Motor neuron (in vitro differentiated cells): ENCODE measurements at regions not wholly inside any gene's neighbourhood (a gene's known extent, or its start where the extent isn't known, plus 50 kb on each side); places are given as distances from the start of the nearest gene placed in this dataset.
"Not testable (repeated sequence)": the region's sequence is repeated elsewhere in the genome, so short reads cannot be mapped to it uniquely, and the experiment has no call there.

Experiments
- ATAC-seq, 8 experiments: fragments of 200-7000 bp; cut with Tn5 transposase; replicated peaks in 6 of 8; 2 replicates each; pipeline ENCODE4 v1.8.0; 2021; ENCODE audit warnings: mild to moderate bottlenecking in 8 of 8, moderate library complexity in 8 of 8
- H3K27ac ChIP-seq, 2 donors: fragments of 250-450 bp; sonication (Bioruptor Pico); 2 replicates each; pipeline ENCODE4 v1.9.0; 2021; ENCODE audit warnings: antibody characterized with exemption in 2 of 2, mild to moderate bottlenecking in 2 of 2, moderate library complexity in 1 of 2
- H3K4me1 ChIP-seq, 2 donors: fragments of 250-450 bp; sonication (Bioruptor Pico); replicated peaks in 1 of 2; 2 replicates each; pipeline ENCODE4 v1.6.1; 2021; ENCODE audit warnings: antibody characterized with exemption in 2 of 2, mild to moderate bottlenecking in 2 of 2, moderate library complexity in 1 of 2
- H3K4me3 ChIP-seq, 5 donors: fragments of 250-450 bp; sonication (Bioruptor Pico); 2 replicates each; pipeline ENCODE4 v1.9.0; 2021; ENCODE audit warnings: antibody characterized with exemption in 5 of 5, mild to moderate bottlenecking in 5 of 5, moderate library complexity in 4 of 5
- WGBS, 10 experiments: fragments of 450-650 bp; shearing (Covaris generic); methylation state at CpG; one replicate each; pipeline ENCODE4 v1.0.0; 2022; 5-methylcytosine and 5-hydroxymethylcytosine counted together
- in situ Hi-C, 9 experiments: fragments of 400-800 bp; cut with MboI; loops; one replicate each; pipeline ENCODE4 v1.15.0; 2021; ENCODE audit warnings: low sequenced_read_pairs in 9 of 9, low pct_unique_long_range_greater_than_20kb in 2 of 9; ENCODE audit not compliant: unreplicated experiment in 9 of 9

GRCh38 chr14:83711046-83711445 lies 1818.9 kb upstream of the FLRT2 start:
- Histone ChIP-seq H3K27ac (no peak overlapping the region), H3K4me1 (peaks cover 0 to 4% of the 10 kb centered on the region in 2 donors), H3K4me3 (no peak overlapping the region)
- ATAC-seq: no peak
- in situ Hi-C loops: no loop called here
- 2 to 100% (median 80%) methylated on average over 1 to 2 of the region's 2 CpGs for WGBS, 10 experiments

- ATAC-seq: peak in 5 of 8 experiments; percentile 39 to 73 (median 63)
- in situ Hi-C loops: no loop called here
- WGBS, 10 experiments: 0 to 100% (median 83%) methylated on average over 1 to 2 of the region's 2 CpGs; no CpG with 5 or more reads in 5 of the 10 experiments
- Histone ChIP-seq H3K4me1 (peaks cover 0 to 4% of the 10 kb centered on the region in 2 donors), H3K27ac (no peak overlapping the region), H3K4me3 (no peak overlapping the region)
Observed at GRCh38 chr14:83712418-83713129, 1817.4 kb upstream of the FLRT2 start.

GRCh38 chr14:83713732-83714131 lies 1816.2 kb upstream of the FLRT2 start:
- Histone ChIP-seq H3K4me1 (peaks cover 0 to 4% of the 10 kb centered on the region in 2 donors), H3K4me3 (no peak overlapping the region), H3K27ac (no peak overlapping the region)
- in situ Hi-C loops: no loop called here
- 0 to 100% (median 90%) methylated on average over 1 to 2 of the region's 2 CpGs; no CpG with 5 or more reads in 1 of the 10 experiments for WGBS, 10 experiments
- ATAC-seq: no peak

- H3K4me1 ChIP-seq: peaks cover 0 to 4% of the 10 kb centered on the region in 2 donors
- ATAC-seq: no peak
- in situ Hi-C loops: no loop called here
- H3K4me3 ChIP-seq: no peak overlapping the region
- no peak overlapping the region for H3K27ac ChIP-seq
Observed at GRCh38 chr14:83714151-83714550, 1815.8 kb upstream of the FLRT2 start.

GRCh38 chr14:83719435-83719834 lies 1810.5 kb upstream of the FLRT2 start:
- H3K27ac ChIP-seq, H3K4me3 ChIP-seq, ATAC-seq, in situ Hi-C loops, H3K4me1 ChIP-seq: not testable (repeated sequence)
- WGBS, 10 experiments: 47 to 100% (median 91%) methylated on average over 3 to 12 of the region's 12 CpGs

GRCh38 chr14:83733670-83734069 lies 1796.3 kb upstream of the FLRT2 start:
- no peak for ATAC-seq
- Histone ChIP-seq H3K27ac (no peak overlapping the region), H3K4me3 (no peak overlapping the region), H3K4me1 (no peaks in the 10 kb centered on the region)
- in situ Hi-C loops: no loop called here
- 13 to 91% (median 64%) methylated on average over 1 of the region's 1 CpG; no CpG with 5 or more reads in 3 of the 10 experiments for WGBS, 10 experiments

- H3K4me3 ChIP-seq: no peak overlapping the region
- 13 to 97% (median 76%) methylated on average over 1 to 7 of the region's 7 CpGs for WGBS, 10 experiments
- no peak for ATAC-seq
- H3K27ac ChIP-seq: no peak overlapping the region
- no peaks in the 10 kb centered on the region for H3K4me1 ChIP-seq
- in situ Hi-C loops: no loop called here
Observed at GRCh38 chr14:83734431-83734830, 1795.5 kb upstream of the FLRT2 start.

- 0 to 100% (median 80%) methylated on average over 1 to 3 of the region's 3 CpGs; no CpG with 5 or more reads in 1 of the 10 experiments for WGBS, 10 experiments
- ATAC-seq: no peak
- Histone ChIP-seq H3K27ac (no peak overlapping the region), H3K4me1 (peaks cover 0 to 15% of the 10 kb centered on the region in 2 donors), H3K4me3 (no peak overlapping the region)
- in situ Hi-C loops: no loop called here
Observed at GRCh38 chr14:83741269-83741668, 1788.7 kb upstream of the FLRT2 start.

GRCh38 chr14:83744224-83744623 lies 1785.7 kb upstream of the FLRT2 start:
- peak in 1 of 8 experiments; percentile 53 for ATAC-seq
- no peak overlapping the region for H3K27ac ChIP-seq
- H3K4me1 ChIP-seq: peaks cover 0 to 15% of the 10 kb centered on the region in 2 donors
- in situ Hi-C loops: no loop called here
- no peak overlapping the region for H3K4me3 ChIP-seq
- WGBS, 10 experiments: 0 to 75% (median 50%) methylated on average over 1 of the region's 1 CpG; no CpG with 5 or more reads in 3 of the 10 experiments

GRCh38 chr14:83744891-83745290 lies 1785.1 kb upstream of the FLRT2 start:
- H3K27ac ChIP-seq: no peak overlapping the region
- peaks cover 0 to 15% of the 10 kb centered on the region in 2 donors for H3K4me1 ChIP-seq
- H3K4me3 ChIP-seq: no peak overlapping the region
- whole genome bisulfite sequencing, 10 experiments: 25 to 100% (median 94%) methylated on average over 1 to 2 of the region's 2 CpGs; no CpG with 5 or more reads in 1 of the 10 experiments
- no peak for ATAC-seq
- in situ Hi-C loops: no loop called here

GRCh38 chr14:83746336-83746735 lies 1783.6 kb upstream of the FLRT2 start:
- Histone ChIP-seq H3K4me3 (no peak overlapping the region), H3K27ac (no peak overlapping the region), H3K4me1 (peaks cover 0 to 15% of the 10 kb centered on the region in 2 donors)
- no peak for ATAC-seq
- in situ Hi-C loops: no loop called here
- WGBS, 10 experiments: 34 to 100% (median 90%) methylated on average over 1 to 3 of the region's 3 CpGs; no CpG with 5 or more reads in 1 of the 10 experiments

GRCh38 chr14:83757916-83758315 lies 1772.0 kb upstream of the FLRT2 start:
- H3K4me1 ChIP-seq: no peaks in the 10 kb centered on the region
- ATAC-seq: no peak
- H3K4me3 ChIP-seq: no peak overlapping the region
- in situ Hi-C loops: no loop called here
- no peak overlapping the region for H3K27ac ChIP-seq
- 0 to 100% (median 86%) methylated on average over 1 to 3 of the region's 3 CpGs for WGBS, 10 experiments

- no peak overlapping the region for H3K27ac ChIP-seq
- peaks cover 0 to 8% of the 10 kb centered on the region in 2 donors for H3K4me1 ChIP-seq
- peak in 1 of 8 experiments; percentile 28 for ATAC-seq
- 32 to 98% (median 75%) methylated on average over 3 to 8 of the region's 8 CpGs for WGBS, 10 experiments
- H3K4me3 ChIP-seq: no peak overlapping the region
- in situ Hi-C loops: no loop called here
Observed at GRCh38 chr14:83764656-83765599, 1765.0 kb upstream of the FLRT2 start.
